ENCODE measurements at regions not wholly inside any gene's neighbourhood (a gene's known extent, or its start where the extent isn't known, plus 50 kb on each side); places are given as distances from the start of the nearest gene placed in this dataset.
"Not testable (repeated sequence)": the region's sequence is repeated elsewhere in the genome, so short reads cannot be mapped to it uniquely, and the experiment has no call there.

- Histone ChIP-seq H3K4me3 (replicated peaks in 1 of 2; ENCODE audit: low read depth in 1 of 2, low read length in 2 of 2) (no peak overlapping the region), H3K4me1 (ENCODE audit: control insufficient read depth in 1 of 2, insufficient read depth in 2 of 2, low read length in 2 of 2) (no peaks in the 10 kb centered on the region), H3K9ac (ENCODE audit: low read length) (no peak overlapping the region), H3K4me2 (ENCODE audit: low read length) (no peak overlapping the region), H3K27ac (ENCODE audit: low read depth, low read length) (no peak overlapping the region), H3K36me3 (ENCODE audit: control insufficient read depth in 1 of 2, insufficient read depth in 2 of 2, low read length in 2 of 2) (no peaks in the 10 kb centered on the region), H3K27me3 (ENCODE audit: insufficient read depth, low read length) (no peaks in the 10 kb centered on the region), H4K20me1 (ENCODE audit: insufficient read depth) (no peaks in the 10 kb centered on the region), H3K9me3 (ENCODE audit: control insufficient read depth in 1 of 2, insufficient read depth in 1 of 2, low read depth in 1 of 2, low read length in 2 of 2) (no peaks in the 10 kb centered on the region), H3K9me2 (ENCODE audit: insufficient read depth) (no peaks in the 10 kb centered on the region), H2AFZ (ENCODE audit: low read depth, low read length, poor library complexity, severe bottlenecking) (no peak overlapping the region), H3K79me2 (ENCODE audit: insufficient read depth, low read length) (no peaks in the 10 kb centered on the region)
- CTCF ChIA-PET: no interaction called here
- no peak for DNase-seq (ENCODE audit: low read depth, low spot score)
- BruUV-seq (replicated peaks): no TSS peak
- RAD21 ChIA-PET (ENCODE audit: low non-redundant PET in 1 of 2, low total read pairs in 2 of 2, uncharacterized antibody in 2 of 2, unreplicated experiment in 2 of 2): no interaction called here
- no peak for ATAC-seq
- TF ChIP-seq REST (IDR thresholded peaks at IDR 0.05; ENCODE audit: low read depth) (no peak), MAX (IDR thresholded peaks at IDR 0.05) (no peak), POLR2AphosphoS5 (IDR thresholded peaks at IDR 0.05; ENCODE audit: low read depth, low read length) (no peak), SP1 (IDR thresholded peaks at IDR 0.05; ENCODE audit: low read depth) (no peak), JUND (IDR thresholded peaks at IDR 0.05) (no peak), CEBPB (IDR thresholded peaks at IDR 0.05; ENCODE audit: low read depth) (no peak), EZH2phosphoT487 (IDR thresholded peaks at IDR 0.05; ENCODE audit: borderline replicate concordance) (no peak), ELF1 (IDR thresholded peaks at IDR 0.05; ENCODE audit: borderline replicate concordance, low read depth) (no peak), RAD21 (IDR thresholded peaks at IDR 0.05; ENCODE audit: low read depth) (no peak), EGR1 (IDR thresholded peaks at IDR 0.05; ENCODE audit: low read depth) (no peak), SRF (IDR thresholded peaks at IDR 0.05; ENCODE audit: low read depth) (no peak), ZBTB33 (IDR thresholded peaks at IDR 0.05; ENCODE audit: extremely low read depth, insufficient replicate concordance, low read length) (no peak), CBX3 (IDR thresholded peaks at IDR 0.05; ENCODE audit: low read depth) (no peak), ZFX (IDR thresholded peaks at IDR 0.05) (no peak), FOSL1 (IDR thresholded peaks at IDR 0.05; ENCODE audit: low read depth) (no peak)
- POLR2A ChIA-PET: no interaction called here
- intact Hi-C loops (cut with micrococcal nuclease): no loop called here
Observed at GRCh38 chr2:145789636-145790035, 1269.7 kb upstream of the ZEB2 start.

- H3K36me3 ChIP-seq (ENCODE audit: control insufficient read depth in 1 of 2, insufficient read depth in 2 of 2, low read length in 2 of 2); CTCF ChIA-PET; H3K9me2 ChIP-seq (ENCODE audit: insufficient read depth); DNase-seq (ENCODE audit: low read depth, low spot score); H3K27me3 ChIP-seq (ENCODE audit: insufficient read depth, low read length); BruUV-seq (replicated peaks); H3K4me2 ChIP-seq (ENCODE audit: low read length); H4K20me1 ChIP-seq (ENCODE audit: insufficient read depth); H3K4me1 ChIP-seq (ENCODE audit: control insufficient read depth in 1 of 2, insufficient read depth in 2 of 2, low read length in 2 of 2); ATAC-seq; H3K79me2 ChIP-seq (ENCODE audit: insufficient read depth, low read length); POLR2A ChIA-PET; RAD21 ChIA-PET (ENCODE audit: low non-redundant PET in 1 of 2, low total read pairs in 2 of 2, uncharacterized antibody in 2 of 2, unreplicated experiment in 2 of 2); H2AFZ ChIP-seq (ENCODE audit: low read depth, low read length, poor library complexity, severe bottlenecking); intact Hi-C loops (cut with micrococcal nuclease); H3K9me3 ChIP-seq (ENCODE audit: control insufficient read depth in 1 of 2, insufficient read depth in 1 of 2, low read depth in 1 of 2, low read length in 2 of 2); H3K4me3 ChIP-seq (replicated peaks in 1 of 2; ENCODE audit: low read depth in 1 of 2, low read length in 2 of 2); H3K9ac ChIP-seq (ENCODE audit: low read length); H3K27ac ChIP-seq (ENCODE audit: low read depth, low read length): not testable (repeated sequence)
Observed at GRCh38 chr2:145787597-145788361, 1267.9 kb upstream of the ZEB2 start.
